ENCODE measurements at regions not wholly inside any gene's neighbourhood (a gene's known extent, or its start where the extent isn't known, plus 50 kb on each side); places are given as distances from the start of the nearest gene placed in this dataset.

DNA sequence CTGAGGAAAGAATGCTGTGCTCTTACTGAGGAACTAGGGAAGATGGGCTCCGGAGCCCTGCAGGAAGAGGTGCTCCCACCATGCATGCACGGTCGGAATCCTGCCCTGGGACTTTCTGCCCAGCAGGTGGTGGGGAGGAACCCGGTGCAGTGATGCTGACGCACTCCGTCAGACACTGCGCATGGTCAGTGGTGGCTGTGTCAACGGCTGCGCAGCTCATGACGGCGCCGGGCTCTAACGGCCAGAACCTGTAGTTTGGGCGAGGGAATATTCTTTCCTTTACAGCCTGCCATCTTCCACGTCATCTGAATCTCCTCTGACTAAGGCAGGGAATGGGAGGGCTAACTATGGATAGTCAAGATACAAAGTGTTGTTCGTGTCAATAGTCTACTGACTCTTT lies 189.2 kb upstream of the MGMT start:
- H3K27me3 ChIP-seq (ENCODE audit: control insufficient read depth in 1 of 2, insufficient read depth in 2 of 2, low read length in 2 of 2) = no peaks in the 10 kb centered on the region
- H3K9me3 ChIP-seq (ENCODE audit: control insufficient read depth in 2 of 2, low read length in 2 of 2) = peaks cover 0 to 3% of the 10 kb centered on the region in 2 donors
- H3K27ac ChIP-seq (ENCODE audit: low read length) = no peak overlapping the region
- H3K4me1 ChIP-seq (ENCODE audit: control insufficient read depth, insufficient read depth, low read length) = no peaks in the 10 kb centered on the region
- H3K36me3 ChIP-seq (ENCODE audit: control insufficient read depth in 2 of 2, insufficient read depth in 2 of 2, low read length in 2 of 2) = no peaks in the 10 kb centered on the region
- H3K4me3 ChIP-seq (ENCODE audit: low read length in 2 of 2) = no peak overlapping the region
- no peak overlapping the region for H3K9ac ChIP-seq (ENCODE audit: low read length in 2 of 2)

DNA sequence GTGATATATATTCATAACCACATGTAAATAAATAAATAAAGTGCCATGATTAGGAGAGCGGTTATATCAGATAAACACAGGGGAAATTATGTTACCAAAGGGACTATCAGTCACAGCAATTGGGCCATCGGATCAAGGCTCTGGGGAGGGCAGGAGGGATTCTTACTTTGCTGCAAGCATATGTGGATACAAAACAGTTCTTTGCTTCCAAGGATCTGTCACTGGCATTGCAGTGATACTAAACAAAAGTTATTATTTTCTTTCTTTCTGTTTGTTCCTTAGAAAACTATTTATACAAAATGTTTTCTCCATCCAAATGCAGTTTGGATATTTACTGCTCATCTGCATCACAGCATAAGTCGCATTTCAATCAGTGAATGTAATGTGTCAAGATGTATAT lies 188.4 kb upstream of the MGMT start:
- no peak overlapping the region for H3K27ac ChIP-seq (ENCODE audit: low read length)
- no peak overlapping the region for H3K4me3 ChIP-seq (ENCODE audit: low read length in 2 of 2)
- H3K4me1 ChIP-seq (ENCODE audit: control insufficient read depth, insufficient read depth, low read length) = no peaks in the 10 kb centered on the region
- no peaks in the 10 kb centered on the region for H3K27me3 ChIP-seq (ENCODE audit: control insufficient read depth in 1 of 2, insufficient read depth in 2 of 2, low read length in 2 of 2)
- peaks cover 0 to 3% of the 10 kb centered on the region in 2 donors for H3K9me3 ChIP-seq (ENCODE audit: control insufficient read depth in 2 of 2, low read length in 2 of 2)
- no peak overlapping the region for H3K9ac ChIP-seq (ENCODE audit: low read length in 2 of 2)
- no peaks in the 10 kb centered on the region for H3K36me3 ChIP-seq (ENCODE audit: control insufficient read depth in 2 of 2, insufficient read depth in 2 of 2, low read length in 2 of 2)

DNA sequence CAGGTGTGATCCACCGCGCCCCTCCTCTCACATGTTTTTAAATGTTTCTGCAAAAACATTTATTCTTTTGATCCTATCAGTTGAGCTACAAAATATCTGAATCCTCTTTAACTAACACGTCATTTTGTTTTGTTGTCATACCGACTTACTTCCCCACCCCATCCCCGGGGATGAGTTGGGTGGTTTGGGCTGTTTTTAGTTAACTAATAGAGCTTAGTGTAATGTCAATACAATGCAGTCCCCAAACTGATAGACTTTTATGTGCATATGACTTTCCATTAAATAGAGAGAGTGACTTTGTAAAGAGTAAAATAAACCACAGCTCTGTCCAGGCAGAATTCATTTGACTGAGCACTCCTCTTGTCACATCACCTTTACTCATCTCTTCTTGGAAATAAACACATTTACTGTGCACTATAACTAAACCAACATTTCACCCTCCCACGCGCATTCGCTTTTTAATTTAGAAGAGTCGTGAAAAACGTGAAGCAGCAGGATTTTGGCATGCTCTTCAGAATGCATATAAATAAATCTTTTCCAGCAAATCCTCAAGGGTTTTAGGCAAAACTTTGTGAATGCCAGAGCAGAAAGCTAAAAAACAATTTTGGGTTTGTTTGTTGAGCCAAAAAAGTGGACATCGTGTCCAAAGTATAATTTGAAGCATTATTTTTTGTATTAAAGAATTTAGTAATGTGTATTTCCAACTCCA lies 187.4 kb upstream of the MGMT start:
- H3K9ac ChIP-seq (ENCODE audit: low read length in 2 of 2) = no peak overlapping the region
- H3K27ac ChIP-seq (ENCODE audit: low read length) = no peak overlapping the region
- no peaks in the 10 kb centered on the region for H3K36me3 ChIP-seq (ENCODE audit: control insufficient read depth in 2 of 2, insufficient read depth in 2 of 2, low read length in 2 of 2)
- H3K4me1 ChIP-seq (ENCODE audit: control insufficient read depth, insufficient read depth, low read length) = no peaks in the 10 kb centered on the region
- H3K4me3 ChIP-seq (ENCODE audit: low read length in 2 of 2) = no peak overlapping the region
- no peaks in the 10 kb centered on the region for H3K27me3 ChIP-seq (ENCODE audit: control insufficient read depth in 1 of 2, insufficient read depth in 2 of 2, low read length in 2 of 2)
- peaks cover 0 to 3% of the 10 kb centered on the region in 2 donors for H3K9me3 ChIP-seq (ENCODE audit: control insufficient read depth in 2 of 2, low read length in 2 of 2)

DNA sequence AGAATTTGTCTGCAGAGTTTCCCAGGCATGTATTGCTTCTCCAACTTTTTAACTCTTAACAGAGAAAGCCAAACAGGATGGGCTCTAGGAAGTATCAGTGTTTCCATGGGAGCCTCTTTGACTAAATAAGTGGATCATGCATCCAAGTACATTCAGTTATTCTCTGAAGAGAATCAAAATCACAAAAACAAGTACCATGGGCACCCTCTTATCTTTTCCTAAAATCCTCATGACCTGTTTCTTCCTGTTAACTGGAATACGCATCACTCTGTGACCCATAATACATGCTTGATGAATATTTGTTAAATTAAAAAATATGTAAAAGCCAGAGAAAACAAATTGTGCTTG lies 186.9 kb upstream of the MGMT start:
- Histone ChIP-seq H3K9ac (ENCODE audit: low read length in 2 of 2) (no peak overlapping the region), H3K4me1 (ENCODE audit: control insufficient read depth, insufficient read depth, low read length) (no peaks in the 10 kb centered on the region), H3K4me3 (ENCODE audit: low read length in 2 of 2) (no peak overlapping the region), H3K27ac (ENCODE audit: low read length) (no peak overlapping the region), H3K9me3 (ENCODE audit: control insufficient read depth in 2 of 2, low read length in 2 of 2) (peaks cover 0 to 3% of the 10 kb centered on the region in 2 donors), H3K27me3 (ENCODE audit: control insufficient read depth in 1 of 2, insufficient read depth in 2 of 2, low read length in 2 of 2) (no peaks in the 10 kb centered on the region), H3K36me3 (ENCODE audit: control insufficient read depth in 2 of 2, insufficient read depth in 2 of 2, low read length in 2 of 2) (no peaks in the 10 kb centered on the region)

DNA sequence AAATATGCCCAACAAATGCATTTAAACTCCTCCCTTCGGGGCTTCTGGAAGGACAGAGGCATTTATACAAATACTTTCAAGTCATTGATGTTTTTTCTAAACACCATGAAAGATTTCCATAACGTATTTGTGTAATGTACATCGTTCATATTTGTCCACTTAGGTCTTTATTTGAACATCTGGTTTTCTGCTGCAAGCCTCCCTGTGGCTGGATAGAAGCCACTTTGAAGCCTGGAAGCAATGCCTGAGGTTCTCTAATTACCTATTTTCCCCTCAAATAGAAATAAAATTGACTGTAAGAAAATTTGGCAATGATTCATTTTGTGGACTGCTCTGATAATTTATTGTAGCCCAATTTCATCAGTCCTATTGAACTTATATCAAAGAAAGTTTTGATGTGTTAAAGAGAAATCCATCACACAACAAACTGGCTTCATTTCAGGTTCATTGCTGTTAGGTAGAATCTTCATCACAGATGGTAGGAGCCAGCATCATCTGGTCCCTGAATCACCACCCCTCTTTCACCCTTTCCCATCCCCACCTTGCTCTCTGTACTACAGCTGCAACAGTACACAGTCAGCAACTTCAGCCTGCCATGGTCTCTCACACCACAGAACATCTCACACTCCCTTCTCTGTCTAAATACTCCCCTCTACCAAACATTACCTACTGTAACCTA lies 186.0 kb upstream of the MGMT start:
- Histone ChIP-seq H3K4me3 (ENCODE audit: low read length in 2 of 2) (no peak overlapping the region), H3K36me3 (ENCODE audit: control insufficient read depth in 2 of 2, insufficient read depth in 2 of 2, low read length in 2 of 2) (no peaks in the 10 kb centered on the region), H3K27me3 (ENCODE audit: control insufficient read depth in 1 of 2, insufficient read depth in 2 of 2, low read length in 2 of 2) (no peaks in the 10 kb centered on the region), H3K9me3 (ENCODE audit: control insufficient read depth in 2 of 2, low read length in 2 of 2) (peaks cover 0 to 3% of the 10 kb centered on the region in 2 donors), H3K9ac (ENCODE audit: low read length in 2 of 2) (no peak overlapping the region), H3K27ac (ENCODE audit: low read length) (no peak overlapping the region), H3K4me1 (ENCODE audit: control insufficient read depth, insufficient read depth, low read length) (no peaks in the 10 kb centered on the region)

DNA sequence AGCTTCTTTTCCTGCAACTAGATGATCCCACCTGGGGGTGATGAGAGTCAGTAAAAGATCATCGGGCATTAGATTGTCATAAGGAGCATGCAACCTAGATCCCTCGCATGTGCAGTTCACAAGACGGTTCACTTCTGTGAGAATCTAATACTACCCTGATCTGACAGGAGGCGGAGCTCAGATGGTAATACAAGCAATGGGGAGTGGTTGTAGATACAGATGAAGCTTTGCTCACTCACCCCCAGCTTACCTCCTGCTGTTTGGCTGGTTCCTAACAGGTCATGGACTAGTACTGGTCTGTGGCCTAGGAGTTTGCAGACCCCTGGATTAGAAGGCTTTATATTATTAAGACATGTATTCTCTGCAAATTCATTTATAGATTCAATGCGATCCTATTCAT lies 181.6 kb upstream of the MGMT start:
- no peaks in the 10 kb centered on the region for H3K4me1 ChIP-seq (ENCODE audit: control insufficient read depth, insufficient read depth, low read length)
- H3K27ac ChIP-seq (ENCODE audit: low read length) = no peak overlapping the region
- H3K36me3 ChIP-seq (ENCODE audit: control insufficient read depth in 2 of 2, insufficient read depth in 2 of 2, low read length in 2 of 2) = no peaks in the 10 kb centered on the region
- H3K27me3 ChIP-seq (ENCODE audit: control insufficient read depth in 1 of 2, insufficient read depth in 2 of 2, low read length in 2 of 2) = no peaks in the 10 kb centered on the region
- H3K9ac ChIP-seq (ENCODE audit: low read length in 2 of 2) = no peak overlapping the region
- no peak overlapping the region for H3K4me3 ChIP-seq (ENCODE audit: low read length in 2 of 2)
- H3K9me3 ChIP-seq (ENCODE audit: control insufficient read depth in 2 of 2, low read length in 2 of 2) = peaks cover 0 to 3% of the 10 kb centered on the region in 2 donors

DNA sequence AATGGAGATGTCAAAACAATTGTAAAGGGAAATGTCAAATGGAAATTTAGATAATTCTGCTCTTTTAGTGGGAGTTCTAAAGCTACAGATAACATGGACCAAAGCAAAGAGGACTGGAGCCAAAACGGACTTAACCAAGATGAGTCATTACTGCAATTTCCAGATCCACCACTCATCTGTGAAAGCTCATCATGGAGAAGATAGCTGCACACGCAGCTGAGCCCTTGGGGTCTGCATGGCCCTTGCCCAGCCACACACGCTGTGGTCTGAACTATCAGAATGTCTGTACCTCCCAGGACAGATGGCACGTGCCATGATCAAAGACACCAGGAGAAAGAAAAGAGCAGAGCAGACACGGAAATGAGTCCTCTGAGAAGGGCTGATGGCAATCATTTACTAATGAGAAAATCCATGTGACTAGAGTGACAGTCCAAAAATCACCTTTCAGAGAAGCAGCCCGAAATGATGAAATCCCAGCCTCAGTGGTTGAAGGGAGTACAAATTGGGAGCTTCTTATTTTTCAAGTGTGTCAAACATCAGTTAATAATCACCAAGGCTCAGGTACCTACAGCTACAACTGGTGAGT lies 177.9 kb upstream of the MGMT start:
- H3K27ac ChIP-seq (ENCODE audit: low read length) = no peak overlapping the region
- no peak overlapping the region for H3K4me3 ChIP-seq (ENCODE audit: low read length in 2 of 2)
- no peaks in the 10 kb centered on the region for H3K27me3 ChIP-seq (ENCODE audit: control insufficient read depth in 1 of 2, insufficient read depth in 2 of 2, low read length in 2 of 2)
- no peaks in the 10 kb centered on the region for H3K9me3 ChIP-seq (ENCODE audit: control insufficient read depth in 2 of 2, low read length in 2 of 2)
- H3K4me1 ChIP-seq (ENCODE audit: control insufficient read depth, insufficient read depth, low read length) = no peaks in the 10 kb centered on the region
- H3K36me3 ChIP-seq (ENCODE audit: control insufficient read depth in 2 of 2, insufficient read depth in 2 of 2, low read length in 2 of 2) = no peaks in the 10 kb centered on the region
- H3K9ac ChIP-seq (ENCODE audit: low read length in 2 of 2) = no peak overlapping the region

DNA sequence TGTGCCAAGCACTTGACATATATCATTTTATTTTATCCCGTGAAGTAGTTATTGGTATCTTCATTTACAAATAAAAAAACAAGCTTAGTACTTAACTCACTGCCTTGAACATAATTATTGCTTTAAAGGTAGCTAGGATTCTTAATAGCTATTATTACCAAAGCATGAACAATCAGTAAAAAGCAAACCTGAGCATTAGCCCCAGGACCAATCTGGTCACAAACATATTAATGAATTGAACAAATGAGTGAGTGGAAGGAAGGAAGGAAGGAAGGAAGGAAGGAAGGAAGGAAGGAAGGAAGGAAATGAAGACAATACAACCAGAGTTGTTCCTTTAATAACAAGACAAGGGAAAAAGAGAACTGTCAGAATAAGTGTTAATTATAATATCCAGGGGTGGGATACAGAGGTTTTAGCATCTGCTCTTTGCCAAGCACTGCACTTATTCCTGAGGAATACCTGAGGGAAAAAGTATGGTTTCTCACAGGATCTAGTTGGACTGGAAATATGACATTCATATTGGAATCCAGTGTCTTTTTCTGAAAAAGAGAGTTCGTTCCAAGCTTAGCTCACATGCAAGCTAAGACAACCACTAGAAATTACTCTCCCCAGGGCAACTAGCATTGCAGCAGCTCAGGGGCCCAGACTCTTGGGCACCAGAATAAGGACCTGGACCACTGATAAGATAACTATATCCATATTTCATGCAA lies 172.9 kb upstream of the MGMT start:
- no peaks in the 10 kb centered on the region for H3K27me3 ChIP-seq (ENCODE audit: control insufficient read depth in 1 of 2, insufficient read depth in 2 of 2, low read length in 2 of 2)
- H3K9me3 ChIP-seq (ENCODE audit: control insufficient read depth in 2 of 2, low read length in 2 of 2) = no peaks in the 10 kb centered on the region
- H3K4me3 ChIP-seq (ENCODE audit: low read length in 2 of 2) = no peak overlapping the region
- H3K9ac ChIP-seq (ENCODE audit: low read length in 2 of 2) = no peak overlapping the region
- H3K27ac ChIP-seq (ENCODE audit: low read length) = no peak overlapping the region
- no peaks in the 10 kb centered on the region for H3K36me3 ChIP-seq (ENCODE audit: control insufficient read depth in 2 of 2, insufficient read depth in 2 of 2, low read length in 2 of 2)
- H3K4me1 ChIP-seq (ENCODE audit: control insufficient read depth, insufficient read depth, low read length) = no peaks in the 10 kb centered on the region

DNA sequence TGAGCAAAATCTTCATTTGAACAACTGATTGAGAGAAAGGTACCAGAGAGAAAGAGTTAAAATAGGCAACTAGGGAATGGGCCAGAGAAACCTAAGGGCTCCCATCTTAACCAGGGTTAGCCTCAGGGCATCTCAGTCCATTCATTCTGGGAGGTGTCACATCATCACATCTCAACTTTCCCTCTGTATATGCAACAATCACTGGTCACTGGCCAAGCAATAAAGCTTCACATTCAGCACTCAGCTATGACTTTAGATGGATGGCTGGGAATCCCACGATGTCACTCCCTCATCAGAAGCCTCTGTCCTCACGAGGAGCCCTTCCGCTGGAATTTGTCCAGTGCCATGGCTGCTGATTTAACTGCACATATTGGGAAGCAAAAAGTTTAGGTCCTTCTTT lies 172.1 kb upstream of the MGMT start:
- no peak overlapping the region for H3K27ac ChIP-seq (ENCODE audit: low read length)
- no peaks in the 10 kb centered on the region for H3K36me3 ChIP-seq (ENCODE audit: control insufficient read depth in 2 of 2, insufficient read depth in 2 of 2, low read length in 2 of 2)
- H3K4me1 ChIP-seq (ENCODE audit: control insufficient read depth, insufficient read depth, low read length) = no peaks in the 10 kb centered on the region
- no peaks in the 10 kb centered on the region for H3K9me3 ChIP-seq (ENCODE audit: control insufficient read depth in 2 of 2, low read length in 2 of 2)
- no peak overlapping the region for H3K9ac ChIP-seq (ENCODE audit: low read length in 2 of 2)
- H3K4me3 ChIP-seq (ENCODE audit: low read length in 2 of 2) = no peak overlapping the region
- no peaks in the 10 kb centered on the region for H3K27me3 ChIP-seq (ENCODE audit: control insufficient read depth in 1 of 2, insufficient read depth in 2 of 2, low read length in 2 of 2)

DNA sequence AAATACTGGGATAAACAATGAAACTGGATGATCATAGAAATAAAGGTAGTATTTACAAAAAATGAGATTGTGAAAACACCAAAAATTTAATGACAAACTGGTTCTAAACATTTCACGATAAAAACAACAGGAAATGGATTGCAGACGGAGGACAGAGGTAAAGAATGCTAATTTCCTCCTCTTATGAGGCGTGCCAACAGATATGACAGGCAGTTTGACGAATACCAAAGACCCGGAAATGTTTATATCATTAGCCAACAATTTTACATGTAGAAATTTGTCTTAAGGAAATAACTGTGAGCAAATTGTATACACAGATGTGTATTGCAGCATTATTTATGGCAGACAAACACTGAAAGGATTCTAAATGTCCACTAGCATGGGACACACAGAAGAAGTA lies 162.0 kb upstream of the MGMT start:
- H3K36me3 ChIP-seq (ENCODE audit: control insufficient read depth in 2 of 2, insufficient read depth in 2 of 2, low read length in 2 of 2) = no peaks in the 10 kb centered on the region
- H3K9ac ChIP-seq (ENCODE audit: low read length in 2 of 2) = no peak overlapping the region
- H3K27ac ChIP-seq (ENCODE audit: low read length) = no peak overlapping the region
- H3K4me3 ChIP-seq (ENCODE audit: low read length in 2 of 2) = no peak overlapping the region
- H3K9me3 ChIP-seq (ENCODE audit: control insufficient read depth in 2 of 2, low read length in 2 of 2) = peaks cover 0 to 3% of the 10 kb centered on the region in 2 donors
- H3K4me1 ChIP-seq (ENCODE audit: control insufficient read depth, insufficient read depth, low read length) = no peaks in the 10 kb centered on the region
- no peaks in the 10 kb centered on the region for H3K27me3 ChIP-seq (ENCODE audit: control insufficient read depth in 1 of 2, insufficient read depth in 2 of 2, low read length in 2 of 2)
